ENCODE measurements at regions not wholly inside any gene's neighbourhood (a gene's known extent, or its start where the extent isn't known, plus 50 kb on each side); places are given as distances from the start of the nearest gene placed in this dataset.

GRCh38 chr14:58699681-58700205 is 62.0 kb downstream of the DACT1 start:
- no peak for TF ChIP-seq POLR2A (IDR thresholded peaks at IDR 0.05; ENCODE audit: low read depth, low read length)
- no peak for TF ChIP-seq POLR2AphosphoS5 (IDR thresholded peaks at IDR 0.05; ENCODE audit: low read depth, low read length)
- TF ChIP-seq SPI1 (IDR thresholded peaks at IDR 0.05; ENCODE audit: low read depth, low read length) = no peak
- TF ChIP-seq TAF1 (IDR thresholded peaks at IDR 0.05; ENCODE audit: low read depth, low read length) = no peak
- no peak for TF ChIP-seq PAX5 (IDR thresholded peaks at IDR 0.05; ENCODE audit: insufficient read depth, low read length, severe bottlenecking)
- no peak for TF ChIP-seq POU2F2 (IDR thresholded peaks at IDR 0.05; ENCODE audit: low read depth, low read length)
